Anterior cingulate cortex (tissue), 58 donors: ENCODE measurements at regions not wholly inside any gene's neighbourhood (a gene's known extent, or its start where the extent isn't known, plus 50 kb on each side); places are given as distances from the start of the nearest gene placed in this dataset.
"Not testable (repeated sequence)": the region's sequence is repeated elsewhere in the genome, so short reads cannot be mapped to it uniquely, and the experiment has no call there.

Experiments
- DNase-seq, 58 donors: peaks; one replicate each; lab custom pipeline; 2025; lab: John Stamatoyannopoulos, UW

DNA sequence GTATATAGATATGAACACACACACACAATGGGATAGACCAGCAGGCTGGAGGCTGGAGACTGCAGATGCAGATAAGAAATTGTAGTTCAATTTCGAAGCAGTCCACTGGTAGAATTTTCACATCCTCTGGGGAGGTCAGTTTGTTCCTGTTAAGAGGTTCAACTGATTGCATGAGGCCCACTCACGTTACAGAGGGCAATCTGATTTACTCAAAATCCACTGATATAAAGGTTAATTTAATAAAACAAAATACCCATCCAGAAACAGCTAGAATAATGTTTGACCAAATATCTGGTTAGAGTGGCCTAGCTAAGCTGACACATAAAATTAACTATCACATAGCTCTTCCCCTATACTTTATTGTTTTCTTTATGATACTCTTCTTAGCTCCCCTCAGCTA lies 162.9 kb upstream of the SMIM30 start:
- DNase-seq: no peak

DNA sequence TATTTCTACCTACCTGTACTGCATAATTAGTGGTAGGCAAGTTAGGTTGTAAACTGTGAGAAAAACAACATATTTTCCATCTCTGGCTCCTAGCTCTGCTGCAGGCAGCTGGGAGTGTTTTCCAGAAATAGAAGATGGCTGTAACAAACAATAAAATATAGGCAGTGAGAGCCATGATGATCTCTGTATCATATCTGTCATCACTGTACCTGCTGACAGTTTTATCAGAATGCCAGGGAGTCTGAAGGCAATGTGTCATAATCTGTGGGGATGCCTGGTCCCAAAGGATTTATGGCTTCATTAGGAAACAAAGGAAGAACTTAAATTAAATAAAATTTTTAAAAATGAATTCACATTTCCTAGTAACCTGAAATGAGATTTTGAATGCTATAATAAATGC lies 160.9 kb upstream of the SMIM30 start:
- DNase-seq: no peak

DNA sequence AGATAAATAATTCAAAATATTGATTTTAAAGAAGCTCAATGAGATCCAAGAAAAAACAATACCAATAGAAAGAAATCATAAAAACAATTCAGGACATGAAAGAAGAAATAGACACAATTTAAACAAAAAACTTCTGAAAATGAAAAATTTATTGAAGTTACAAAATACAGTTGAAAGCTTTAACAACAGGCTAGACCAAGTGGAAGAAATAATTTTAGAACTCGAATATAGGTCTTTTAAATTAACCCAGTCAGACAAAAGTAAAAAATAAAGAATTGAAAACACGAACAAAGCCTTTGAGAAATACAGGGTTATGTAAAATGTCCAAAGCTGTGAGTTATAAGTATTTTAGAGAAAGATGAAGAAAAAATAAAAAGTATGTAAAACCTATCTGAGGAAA lies 152.4 kb upstream of the SMIM30 start:
- no peak for DNase-seq

DNA sequence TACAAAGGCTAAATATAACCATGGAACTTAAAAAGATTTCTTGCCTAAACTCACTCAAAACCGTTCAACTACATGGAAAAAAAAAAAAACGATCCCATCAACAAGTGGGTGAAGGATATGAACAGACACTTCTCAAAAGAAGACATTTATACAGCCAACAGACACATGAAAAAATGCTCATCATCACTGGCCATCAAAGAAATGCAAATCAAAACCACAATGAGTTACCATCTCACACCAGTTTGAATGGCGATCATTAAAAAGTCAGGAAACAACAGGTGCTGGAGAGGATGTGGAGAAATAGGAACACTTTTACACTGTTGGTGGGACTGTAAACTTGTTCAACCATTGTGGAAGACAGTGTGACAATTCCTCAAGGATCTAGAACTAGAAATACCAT lies 151.2 kb upstream of the SMIM30 start:
- DNase-seq: not testable (repeated sequence)

DNA sequence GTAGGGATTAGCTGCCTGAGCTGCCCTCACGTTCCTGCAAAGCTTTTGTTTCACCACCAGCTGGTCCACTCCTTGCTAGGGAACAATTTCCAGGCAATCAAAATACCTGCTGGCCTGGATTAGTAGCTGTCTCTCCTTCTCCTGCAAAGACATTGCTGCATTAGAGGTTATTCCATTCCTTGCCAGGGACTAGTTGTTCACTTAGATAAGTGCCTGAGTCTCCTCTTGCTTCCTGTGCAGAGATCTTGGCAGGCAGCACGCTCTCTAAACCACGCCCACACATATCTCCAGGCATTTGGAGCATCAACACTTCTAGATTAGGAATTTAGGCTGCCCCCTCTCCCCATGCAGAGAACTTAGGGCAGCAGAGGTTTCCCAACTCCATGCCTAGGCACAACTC lies 150.4 kb upstream of the SMIM30 start:
- DNase-seq: no peak

DNA sequence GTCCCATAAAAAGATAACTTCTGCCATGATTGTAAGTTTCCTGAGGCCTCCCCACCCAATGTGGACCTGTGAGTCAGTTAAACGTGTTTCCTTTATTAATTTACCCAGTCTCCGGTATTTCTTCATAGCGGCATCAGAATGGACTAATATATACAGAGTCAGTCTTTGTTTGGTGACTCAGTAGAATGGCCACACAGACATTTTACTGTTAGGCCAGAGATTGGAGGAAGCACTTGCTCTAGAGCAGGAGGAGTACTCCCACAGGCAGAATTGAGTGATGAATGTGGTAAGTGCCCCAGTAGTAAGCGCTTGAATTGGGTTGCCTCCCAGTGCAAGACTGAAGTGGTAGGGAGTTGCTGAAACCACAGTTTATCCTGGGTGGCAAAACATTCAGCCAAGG lies 149.5 kb upstream of the SMIM30 start:
- no peak for DNase-seq

DNA sequence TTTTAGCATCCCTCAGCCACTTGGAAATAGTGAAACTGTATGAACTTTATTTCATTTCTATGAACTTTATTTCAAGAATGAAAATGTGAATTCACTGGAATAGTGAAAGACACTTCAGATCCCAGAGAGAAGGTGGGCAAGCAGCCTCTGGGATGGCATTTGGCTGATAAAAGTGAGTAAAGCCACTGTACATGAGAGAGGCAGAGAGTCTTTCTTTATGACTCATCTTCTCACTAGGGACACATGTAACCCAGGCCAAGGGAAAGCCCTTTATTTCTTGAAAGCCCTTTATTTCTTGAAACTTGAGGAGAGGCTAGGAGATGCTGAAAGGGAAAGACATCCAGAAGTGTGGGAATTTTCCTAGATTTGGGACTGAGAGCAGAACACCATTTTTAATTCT lies 148.9 kb upstream of the SMIM30 start:
- DNase-seq: no peak

DNA sequence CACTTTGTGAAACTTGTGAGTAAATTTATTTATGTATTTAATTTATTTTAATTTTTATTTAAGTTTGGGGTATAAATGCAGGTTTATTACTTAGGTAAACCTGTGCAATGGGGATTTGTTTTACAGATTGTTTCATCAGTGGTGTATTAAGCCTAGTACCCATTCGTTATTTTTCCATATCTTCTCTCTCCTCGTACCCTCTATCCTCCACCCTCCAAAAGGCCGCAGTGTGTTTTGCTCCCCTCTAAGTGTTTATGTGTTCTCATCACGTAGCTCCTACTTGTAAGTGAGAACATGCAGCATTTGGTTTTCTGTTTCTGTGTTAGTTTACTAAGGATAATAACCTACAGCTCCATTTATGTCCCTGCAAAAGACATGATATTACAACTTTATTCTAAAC lies 145.4 kb upstream of the SMIM30 start:
- DNase-seq: no peak

DNA sequence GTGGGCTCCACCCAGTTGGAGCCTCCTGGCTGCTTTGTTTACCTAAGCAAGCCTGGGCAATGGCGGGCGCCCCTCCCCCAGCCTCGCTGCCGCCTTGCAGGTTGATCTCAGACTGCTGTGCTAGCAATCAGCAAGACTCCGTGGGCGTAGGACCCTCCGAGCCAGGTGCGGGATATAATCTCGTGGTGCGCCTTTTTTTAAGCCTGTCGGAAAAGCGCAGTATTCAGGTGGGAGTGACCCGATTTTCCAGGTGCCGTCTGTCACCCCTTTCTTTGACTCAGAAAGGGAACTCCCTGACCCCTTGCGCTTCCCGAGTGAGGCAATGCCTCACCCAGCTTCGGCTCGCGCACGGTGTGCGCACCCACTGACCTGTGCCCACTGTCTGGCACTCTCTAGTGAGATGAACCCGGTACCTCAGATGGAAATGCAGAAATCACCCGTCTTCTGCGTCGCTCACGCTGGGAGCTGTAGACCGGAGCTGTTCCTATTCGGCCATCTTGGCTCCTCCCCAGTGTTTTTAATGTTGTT lies 144.9 kb upstream of the SMIM30 start:
- not testable (repeated sequence) for DNase-seq

DNA sequence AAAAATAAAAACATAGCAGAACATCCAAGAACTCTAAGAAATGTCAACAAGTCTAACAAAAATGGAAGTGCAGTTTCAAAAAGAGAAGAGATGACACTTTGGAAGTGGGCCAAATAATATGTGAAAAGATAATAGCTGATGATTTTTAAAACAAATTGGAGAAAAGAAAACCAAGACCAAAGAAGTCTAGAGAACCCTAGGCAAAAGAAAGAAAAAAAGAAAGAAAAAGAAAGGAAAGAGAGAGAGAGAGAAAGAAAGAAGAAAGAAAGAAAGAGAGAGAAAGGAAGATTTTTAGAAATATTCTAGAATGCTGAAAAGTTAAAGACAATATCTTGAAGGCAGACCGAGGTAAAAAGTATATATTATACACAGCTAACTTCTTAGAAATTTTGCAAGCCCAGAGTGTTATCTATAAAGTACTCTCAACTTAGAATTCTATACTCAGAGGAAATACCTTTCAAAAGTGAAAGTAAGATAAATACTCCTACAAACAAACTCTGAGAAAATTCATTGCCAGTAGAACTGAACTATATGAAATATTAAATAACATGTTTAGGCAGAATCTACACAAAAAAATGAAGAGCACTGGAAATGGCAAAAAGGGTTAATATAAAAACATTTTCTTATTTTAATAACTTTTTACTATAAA lies 138.7 kb upstream of the SMIM30 start:
- DNase-seq: no peak

DNA sequence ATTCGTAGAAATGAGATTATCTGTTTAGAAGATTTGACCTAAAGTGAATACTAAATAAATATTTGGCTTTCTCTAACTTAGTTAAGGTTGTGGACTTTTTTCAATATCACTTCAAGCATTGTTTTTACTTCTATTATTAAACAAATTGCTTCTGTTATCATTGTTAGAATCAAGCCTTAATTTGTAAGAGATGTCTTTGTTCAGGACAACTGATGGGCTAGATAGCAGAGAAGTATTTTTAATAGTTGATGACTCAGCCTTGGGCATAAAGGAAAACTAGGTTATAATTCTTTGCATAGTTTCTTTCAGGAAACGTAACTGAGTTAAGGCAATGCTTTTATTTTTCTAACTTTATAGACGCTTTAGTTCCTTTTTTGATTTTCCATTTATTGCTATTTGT lies 128.8 kb upstream of the SMIM30 start:
- no peak for DNase-seq

DNA sequence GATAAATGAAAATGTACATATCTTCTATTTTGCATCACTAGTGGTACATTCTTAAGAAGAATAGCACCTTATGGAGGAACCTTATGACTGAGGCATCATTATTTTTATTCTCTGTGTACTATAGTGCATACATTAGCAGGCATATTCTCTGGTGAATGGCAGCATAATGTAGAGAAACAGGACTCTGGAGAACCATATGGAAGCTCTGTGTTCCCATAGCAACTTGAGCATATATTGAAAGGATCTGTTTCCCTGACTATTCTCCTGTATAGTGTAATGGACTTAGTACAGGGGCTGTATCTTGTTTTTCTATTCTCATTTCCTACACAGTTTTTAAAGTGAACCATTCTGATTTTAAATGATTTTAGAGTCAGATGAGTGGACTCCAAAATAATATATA lies 128.4 kb upstream of the SMIM30 start:
- no peak for DNase-seq

DNA sequence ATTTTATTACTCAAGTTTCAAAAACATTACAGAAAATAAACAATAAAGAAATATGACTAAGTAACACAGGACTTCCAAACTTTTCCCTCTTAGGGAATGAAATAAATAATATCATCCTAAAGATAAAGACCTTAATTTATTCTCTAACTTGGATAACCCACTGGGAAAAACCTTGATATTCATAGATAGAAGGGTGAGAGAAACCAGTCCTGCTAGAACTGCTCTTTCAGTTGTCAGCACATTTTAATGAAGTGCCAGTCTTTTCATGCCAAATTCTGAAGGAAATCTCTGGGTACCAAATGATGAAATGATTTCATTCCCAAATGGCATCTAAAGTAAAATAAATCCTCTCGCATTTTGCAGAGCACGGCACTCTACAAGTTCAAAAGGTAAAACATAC lies 114.5 kb upstream of the SMIM30 start:
- DNase-seq: no peak

DNA sequence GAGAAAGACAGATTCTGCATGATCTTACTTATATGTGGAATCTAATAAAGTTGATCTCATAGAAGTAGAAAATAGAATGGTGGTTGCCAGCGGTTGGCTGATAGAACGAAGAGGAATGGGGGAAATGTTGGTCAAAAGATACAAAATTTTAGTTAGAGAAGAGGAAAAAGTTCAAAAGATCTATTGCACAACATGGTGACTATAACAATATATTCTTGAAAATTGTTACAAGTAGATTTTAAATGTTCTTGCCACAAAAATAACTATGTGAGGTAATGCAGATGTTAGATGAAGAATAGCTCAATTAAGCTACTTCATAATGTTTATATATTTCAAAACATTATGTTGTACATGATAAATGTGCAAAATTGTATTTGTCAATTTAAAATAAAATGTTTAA lies 112.3 kb upstream of the SMIM30 start:
- DNase-seq: no peak

DNA sequence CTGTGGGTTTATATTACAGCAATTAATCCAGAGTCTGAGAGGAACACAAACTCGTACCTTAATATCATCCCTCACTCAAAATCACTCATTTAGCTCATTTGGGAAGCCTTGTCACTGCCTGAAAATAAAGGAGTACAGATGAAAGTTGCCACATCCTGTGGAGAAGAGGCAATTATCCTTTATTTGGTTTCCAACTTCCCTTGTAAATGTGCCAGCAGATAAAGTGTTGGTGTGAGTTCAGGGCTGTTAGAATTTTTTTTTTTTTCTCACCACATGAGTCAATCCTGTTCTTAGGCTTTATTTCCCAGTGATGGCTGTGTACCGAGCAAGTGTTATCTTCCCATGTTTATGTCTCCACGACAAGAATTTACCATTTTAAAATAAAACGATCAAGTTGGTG lies 99.0 kb upstream of the SMIM30 start:
- no peak for DNase-seq

DNA sequence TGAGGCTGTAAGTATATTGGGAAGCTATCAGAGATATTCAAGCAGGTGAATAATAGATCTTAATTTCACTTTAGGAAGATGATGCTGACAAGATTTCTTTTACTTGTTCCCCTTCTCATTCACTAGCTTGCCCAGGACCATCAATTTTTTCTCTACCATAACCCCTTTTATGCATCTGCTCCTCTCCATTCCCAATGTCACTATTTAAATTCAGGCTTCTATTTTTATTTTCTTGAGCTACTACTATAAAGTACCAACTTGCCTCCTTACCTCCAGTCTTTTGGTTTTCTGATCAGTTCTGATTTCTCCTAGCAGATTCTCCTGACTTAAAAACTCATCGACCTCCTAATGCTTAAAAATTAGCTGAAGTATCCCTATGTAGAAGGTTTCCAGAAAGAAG lies 97.7 kb upstream of the SMIM30 start:
- no peak for DNase-seq

DNA sequence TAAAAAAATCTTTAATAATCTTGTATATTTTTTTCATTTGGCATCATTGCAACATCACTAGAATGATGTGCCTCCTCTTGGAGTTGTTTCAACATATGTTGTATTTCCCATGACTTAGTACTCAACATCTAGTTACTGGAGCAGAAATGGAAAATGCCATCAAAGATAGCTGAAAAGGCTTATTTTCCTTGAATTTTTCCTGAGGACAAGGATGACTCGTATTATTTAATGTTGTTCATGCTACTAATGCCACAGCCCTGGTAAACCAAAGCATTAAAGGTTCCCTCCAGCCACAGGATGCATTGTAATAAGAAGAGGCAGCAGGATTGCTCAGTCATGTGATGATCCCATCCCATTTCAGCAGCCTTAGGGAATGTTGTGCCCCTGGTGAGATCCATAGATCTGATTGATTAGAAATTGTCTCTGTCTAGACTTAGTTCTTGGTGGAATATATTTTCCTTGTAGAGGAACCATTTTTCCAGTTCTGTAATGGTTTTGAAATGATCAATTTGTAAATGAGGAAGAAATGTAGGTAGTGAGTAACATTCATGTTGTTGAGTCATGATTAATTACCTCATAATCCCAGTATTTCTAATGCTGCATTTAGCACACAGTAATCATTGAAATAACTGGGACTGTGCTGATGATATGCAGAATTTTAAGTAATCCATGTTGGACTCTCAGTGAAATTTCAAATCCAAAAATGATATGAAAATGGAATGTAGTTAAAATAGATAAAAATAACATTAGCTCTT lies 91.3 kb upstream of the SMIM30 start:
- DNase-seq: no peak

DNA sequence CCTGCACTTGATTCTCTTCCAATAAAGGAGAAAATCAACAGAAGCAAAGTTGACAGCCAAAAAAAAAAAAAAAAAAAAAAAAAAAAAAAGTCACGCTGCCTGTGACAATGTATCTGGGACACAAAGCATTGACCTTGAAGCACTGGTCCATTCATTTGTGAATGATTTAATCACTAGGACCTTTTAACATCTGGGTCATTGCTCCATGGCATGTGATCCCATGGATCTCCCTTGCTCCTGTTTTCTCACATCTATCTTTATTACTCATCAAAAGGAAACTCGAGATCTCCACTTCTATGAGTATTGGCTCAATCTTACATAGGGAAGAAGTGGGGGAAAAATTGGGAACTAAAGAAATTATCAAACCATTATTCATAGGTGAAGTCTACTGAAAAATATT lies 89.6 kb upstream of the SMIM30 start:
- no peak for DNase-seq

DNA sequence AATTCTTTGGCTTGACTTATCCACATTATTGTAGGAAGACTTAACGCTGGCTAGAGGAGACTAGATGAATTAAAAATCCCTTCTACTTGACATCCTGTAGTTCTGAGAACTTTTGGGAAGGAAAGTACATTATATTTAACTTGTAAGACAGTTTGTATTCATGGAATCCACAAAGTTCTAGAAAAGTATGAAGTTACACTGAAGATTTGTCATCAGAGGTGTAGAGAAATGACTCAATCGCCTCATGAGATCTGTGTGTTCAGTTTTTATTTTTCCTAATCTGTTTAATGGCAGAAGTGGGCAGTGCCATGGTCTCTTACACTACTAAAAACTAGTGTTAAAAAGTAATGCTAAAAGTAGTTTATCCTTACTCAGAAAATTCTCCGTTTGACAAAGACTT lies 89.1 kb upstream of the SMIM30 start:
- DNase-seq: no peak

DNA sequence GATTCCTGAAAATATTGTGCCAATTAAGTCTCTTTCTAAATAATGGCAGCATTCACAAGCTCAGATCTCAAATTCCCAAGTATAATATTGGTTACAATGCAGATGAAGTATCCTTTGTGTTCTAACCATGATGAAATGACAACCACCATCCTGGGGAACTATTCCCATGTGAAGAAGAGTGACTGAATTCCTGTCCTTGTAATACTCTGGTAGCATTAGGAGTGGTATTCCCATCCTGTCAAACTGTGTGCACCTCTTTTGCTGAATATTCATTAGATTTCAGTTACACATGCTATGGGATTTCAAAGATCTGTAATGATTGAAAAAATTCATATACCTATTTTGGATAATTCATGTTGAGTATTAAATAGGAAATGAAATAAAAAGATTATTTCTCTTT lies 86.1 kb upstream of the SMIM30 start:
- no peak for DNase-seq

DNA sequence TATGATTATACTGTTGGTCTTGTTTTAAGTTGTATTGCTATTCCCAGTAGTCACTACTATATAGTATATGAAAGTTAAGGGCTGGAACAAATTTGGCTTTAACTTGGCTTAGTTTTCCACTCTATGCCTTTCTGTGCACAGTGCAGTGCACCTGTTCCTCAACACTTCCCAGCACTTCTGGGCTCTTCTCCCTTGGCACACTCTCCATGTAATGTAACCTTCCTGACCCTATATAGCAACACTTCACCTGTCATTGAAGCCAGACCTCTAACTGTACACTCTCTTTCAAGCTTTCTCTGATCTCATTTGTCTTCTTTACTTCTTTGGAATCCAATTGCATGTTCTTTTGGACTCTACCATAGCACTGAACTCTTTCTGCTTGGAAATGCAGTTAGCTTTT lies 83.9 kb upstream of the SMIM30 start:
- DNase-seq: no peak

DNA sequence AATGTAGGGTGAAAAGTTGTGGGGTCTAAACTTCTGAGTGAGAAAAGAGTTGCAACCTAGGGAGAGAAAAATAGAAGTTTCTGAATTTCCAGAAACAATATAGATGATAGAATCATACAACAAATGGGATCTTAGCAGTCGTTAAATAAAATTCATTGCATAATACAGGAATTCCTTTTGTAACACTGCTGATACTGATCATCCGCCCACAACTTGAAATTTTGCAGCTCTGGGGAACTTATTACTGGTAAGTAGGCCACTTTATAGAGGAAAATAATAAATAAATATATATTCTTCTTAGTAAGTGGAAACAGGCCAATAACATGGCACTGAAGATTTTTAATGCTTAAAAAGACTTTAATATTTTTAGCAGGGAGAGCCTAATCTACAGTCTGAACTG lies 81.9 kb upstream of the SMIM30 start:
- DNase-seq: no peak
